Cardiac fibroblast (primary cell): ENCODE measurements at regions not wholly inside any gene's neighbourhood (a gene's known extent, or its start where the extent isn't known, plus 50 kb on each side); places are given as distances from the start of the nearest gene placed in this dataset.

ENCODE experiments used
- DNase-seq, 2 donors: peaks; one replicate each; pipeline versions ENCODE4 v3.0.0 to v3.0.0-alpha.2; 2010; ENCODE audit warnings: low read depth in 2 of 2
- H3K4me3 ChIP-seq, 2 donors: replicated peaks in 1 of 2; 1 replicate in 1 of 2; 2 replicates in 1 of 2; pipeline ENCODE4 v1.5.1; 2011; ENCODE audit warnings: low read depth in 2 of 2, low read length in 2 of 2, mild to moderate bottlenecking in 2 of 2, moderate library complexity in 1 of 2
- TF ChIP-seq, protein P1 (sequence below): IDR thresholded peaks from one replicate; pipeline ENCODE4 v1.5.1; 2011; ENCODE audit warnings: low read depth, mild to moderate bottlenecking, low read length, inconsistent platforms

DNA sequence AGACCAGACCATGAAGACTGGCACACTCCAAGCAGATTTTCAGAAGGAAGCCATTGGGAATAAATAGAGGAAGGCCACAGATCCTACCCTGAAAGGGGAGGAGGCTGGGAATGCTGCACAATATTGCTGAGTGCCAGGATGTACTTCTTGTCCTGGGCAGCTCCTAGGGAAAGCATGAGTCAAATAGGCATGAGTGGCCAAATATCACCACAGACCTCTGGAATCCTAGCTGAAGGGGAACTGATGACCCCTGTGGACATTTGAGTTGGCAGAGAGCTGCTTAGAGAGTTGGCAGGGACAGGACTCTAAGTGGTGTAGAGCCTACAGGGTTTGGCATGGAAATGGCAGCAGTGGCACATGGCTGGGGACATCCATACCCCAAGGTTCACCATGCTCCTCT is 234.3 kb upstream of the TRPC4 start:
- peak in 1 of 2 donors; percentile 17 for DNase-seq
- H3K4me3 ChIP-seq = no peak overlapping the region
- TF ChIP-seq, protein P1, sequence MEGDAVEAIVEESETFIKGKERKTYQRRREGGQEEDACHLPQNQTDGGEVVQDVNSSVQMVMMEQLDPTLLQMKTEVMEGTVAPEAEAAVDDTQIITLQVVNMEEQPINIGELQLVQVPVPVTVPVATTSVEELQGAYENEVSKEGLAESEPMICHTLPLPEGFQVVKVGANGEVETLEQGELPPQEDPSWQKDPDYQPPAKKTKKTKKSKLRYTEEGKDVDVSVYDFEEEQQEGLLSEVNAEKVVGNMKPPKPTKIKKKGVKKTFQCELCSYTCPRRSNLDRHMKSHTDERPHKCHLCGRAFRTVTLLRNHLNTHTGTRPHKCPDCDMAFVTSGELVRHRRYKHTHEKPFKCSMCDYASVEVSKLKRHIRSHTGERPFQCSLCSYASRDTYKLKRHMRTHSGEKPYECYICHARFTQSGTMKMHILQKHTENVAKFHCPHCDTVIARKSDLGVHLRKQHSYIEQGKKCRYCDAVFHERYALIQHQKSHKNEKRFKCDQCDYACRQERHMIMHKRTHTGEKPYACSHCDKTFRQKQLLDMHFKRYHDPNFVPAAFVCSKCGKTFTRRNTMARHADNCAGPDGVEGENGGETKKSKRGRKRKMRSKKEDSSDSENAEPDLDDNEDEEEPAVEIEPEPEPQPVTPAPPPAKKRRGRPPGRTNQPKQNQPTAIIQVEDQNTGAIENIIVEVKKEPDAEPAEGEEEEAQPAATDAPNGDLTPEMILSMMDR = no peak

DNA sequence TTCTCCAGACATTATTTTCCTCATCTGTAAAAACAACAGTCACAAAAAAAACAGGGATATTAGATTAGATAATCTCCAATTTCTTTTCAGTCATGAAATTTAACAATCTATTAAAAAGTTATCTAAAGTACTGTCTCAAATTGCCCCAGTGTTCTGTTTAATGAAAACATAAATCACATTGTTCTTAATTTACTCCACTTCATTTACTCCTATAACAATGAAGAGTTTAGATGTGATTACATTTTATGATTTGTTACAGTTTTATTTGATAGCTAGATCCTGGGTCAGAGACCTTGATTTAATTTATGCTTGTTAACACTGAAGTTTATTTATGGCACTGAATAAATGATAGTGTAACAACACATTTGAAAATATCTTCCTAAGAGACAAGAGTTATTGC is 230.2 kb upstream of the TRPC4 start:
- H3K4me3 ChIP-seq = no peak overlapping the region
- TF ChIP-seq, protein P1 = no peak
- DNase-seq = no peak

DNA sequence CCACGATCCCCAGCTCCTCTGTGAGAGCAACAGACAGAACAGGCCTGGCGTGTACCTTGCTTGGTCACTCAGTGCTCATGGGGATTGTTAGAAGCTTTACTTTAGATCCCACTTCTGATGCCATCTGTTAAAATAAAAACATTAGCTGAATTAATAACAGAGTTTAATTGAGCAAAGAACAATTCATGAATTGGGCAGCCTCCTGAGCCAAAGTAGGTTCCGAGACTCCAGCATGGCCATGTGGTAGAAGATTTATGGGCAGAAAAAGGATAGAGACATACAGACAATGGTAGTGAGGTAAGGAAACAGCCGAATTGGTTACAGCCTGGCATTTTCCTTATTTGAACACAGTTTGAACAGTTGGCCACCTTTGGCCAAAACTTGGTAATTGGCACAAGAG is 223.9 kb upstream of the TRPC4 start:
- TF ChIP-seq, protein P1 = no peak
- H3K4me3 ChIP-seq = no peak overlapping the region
- no peak for DNase-seq

DNA sequence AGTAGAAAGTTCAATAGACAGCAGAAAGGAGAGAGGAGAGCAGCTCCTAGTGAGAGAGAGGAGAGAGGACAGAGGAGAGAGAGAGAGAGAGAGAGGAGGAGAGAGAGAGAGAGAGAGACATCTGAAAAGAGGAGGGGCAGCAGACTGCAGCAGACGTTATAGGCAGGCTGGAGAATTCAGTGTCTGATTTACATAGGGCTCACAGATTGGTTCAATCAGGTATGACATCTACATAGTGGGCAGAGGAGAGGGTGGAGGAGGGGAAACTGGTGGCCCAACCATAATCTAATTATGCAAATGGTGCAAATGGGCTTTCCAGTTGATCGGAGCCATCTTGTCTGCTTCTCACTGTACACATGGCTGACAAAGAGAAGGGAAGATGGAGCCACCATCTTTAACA is 221.3 kb upstream of the TRPC4 start:
- no peak for DNase-seq
- TF ChIP-seq, protein P1 = no peak
- H3K4me3 ChIP-seq = no peak overlapping the region

DNA sequence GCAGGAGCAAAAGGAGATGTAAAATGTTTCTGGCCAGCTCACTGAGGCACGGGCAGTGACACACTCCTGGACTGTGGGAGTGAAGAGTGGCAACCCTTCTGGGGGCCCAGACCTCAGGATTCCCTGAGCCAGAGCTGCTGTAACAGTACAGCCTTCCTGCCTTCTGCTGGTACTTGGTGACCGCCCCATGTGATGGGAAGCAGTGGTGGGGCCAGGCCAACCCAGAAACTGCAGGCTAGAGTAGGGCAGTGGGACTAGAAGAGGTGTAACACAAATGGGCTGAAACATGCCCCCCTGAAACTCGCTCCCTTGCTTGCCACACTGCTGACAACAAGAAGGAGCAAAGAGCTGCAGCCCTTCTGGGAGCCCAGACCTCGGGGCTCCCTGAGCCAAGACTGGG is 217.1 kb upstream of the TRPC4 start:
- H3K4me3 ChIP-seq = no peak overlapping the region
- no peak for DNase-seq
- TF ChIP-seq, protein P1 = no peak

DNA sequence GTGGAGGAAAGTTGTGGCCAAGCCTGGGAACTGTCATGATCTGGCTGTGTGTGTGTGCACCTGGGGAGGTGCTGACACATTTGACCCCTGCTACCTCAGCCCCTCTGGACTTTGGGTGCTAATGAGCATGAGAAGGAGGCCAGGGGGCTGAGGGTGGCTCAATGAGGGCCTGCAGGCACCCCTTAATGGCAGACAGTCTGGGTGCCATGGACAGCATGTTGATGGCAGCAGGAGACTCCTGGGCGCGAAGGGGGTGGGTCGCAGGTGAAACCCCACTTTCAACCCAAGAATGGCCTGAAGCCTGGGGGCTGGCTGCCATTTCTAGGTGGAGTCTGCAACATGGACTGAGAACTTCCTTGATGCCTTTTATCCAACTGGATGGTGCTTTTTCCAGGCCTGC is 216.4 kb upstream of the TRPC4 start:
- no peak overlapping the region for H3K4me3 ChIP-seq
- DNase-seq = no peak
- TF ChIP-seq, protein P1 = no peak

DNA sequence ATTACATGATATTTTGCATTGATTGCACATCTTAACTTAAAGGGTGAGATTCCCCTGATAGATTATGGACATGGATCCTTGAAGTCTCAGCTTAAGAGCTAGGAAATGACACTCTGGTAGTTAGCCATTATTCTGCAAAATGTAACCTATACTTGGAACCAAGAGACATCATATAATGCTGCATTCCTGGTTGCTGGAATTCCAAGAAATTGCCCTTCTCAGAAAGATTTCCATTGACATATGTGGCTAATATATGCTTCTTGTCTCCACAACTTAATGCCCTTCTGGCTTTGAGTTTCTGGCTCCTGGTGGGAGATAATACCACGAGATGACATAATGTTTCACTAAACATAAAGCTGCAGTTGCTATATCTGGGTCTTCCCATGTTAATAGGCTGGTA is 204.4 kb upstream of the TRPC4 start:
- no peak overlapping the region for H3K4me3 ChIP-seq
- TF ChIP-seq, protein P1 = no peak
- DNase-seq = no peak
